ENCODE measurements at regions not wholly inside any gene's neighbourhood (a gene's known extent, or its start where the extent isn't known, plus 50 kb on each side); places are given as distances from the start of the nearest gene placed in this dataset.

DNA sequence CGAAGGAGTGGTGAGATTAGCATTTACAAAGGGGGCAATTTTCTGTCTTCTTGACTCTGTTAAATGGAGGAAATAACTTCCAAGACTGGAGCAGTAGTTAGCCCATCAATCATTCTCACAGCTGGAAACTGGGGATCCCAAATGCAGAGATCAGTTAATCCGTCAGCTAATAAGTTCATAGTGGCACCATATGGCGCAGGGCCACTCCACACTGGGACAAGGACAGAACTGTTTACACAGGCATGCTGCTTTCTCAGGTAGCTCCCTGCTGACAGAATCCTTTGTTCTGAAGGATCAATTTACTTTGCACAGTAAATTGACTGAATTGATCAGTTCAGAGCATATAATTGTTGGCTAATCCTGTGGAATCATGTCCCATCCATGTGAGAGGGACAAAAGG is 395.7 kb downstream of the TMEM161B start:
- no peak for DNase-seq (ENCODE audit: low spot score)

DNA sequence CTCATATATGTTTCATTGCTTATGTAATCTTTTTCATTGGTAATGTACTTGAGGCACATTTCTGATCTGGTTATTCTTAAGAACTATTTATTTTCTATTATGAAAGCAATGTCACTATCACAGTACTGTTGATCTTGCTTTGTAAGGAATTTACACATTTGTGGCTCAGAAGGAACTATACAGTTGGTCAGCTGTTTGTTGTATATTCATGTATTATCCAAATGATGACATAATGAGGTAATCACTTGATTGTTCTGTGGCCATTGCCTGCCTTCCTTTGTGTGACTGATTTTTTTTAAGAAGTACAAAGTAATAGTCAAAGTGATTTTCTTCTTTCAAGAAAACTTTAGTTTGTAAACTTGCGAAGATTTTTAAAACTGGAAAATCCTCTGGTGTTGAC is 399.9 kb downstream of the TMEM161B start:
- no peak for DNase-seq (ENCODE audit: low spot score)

DNA sequence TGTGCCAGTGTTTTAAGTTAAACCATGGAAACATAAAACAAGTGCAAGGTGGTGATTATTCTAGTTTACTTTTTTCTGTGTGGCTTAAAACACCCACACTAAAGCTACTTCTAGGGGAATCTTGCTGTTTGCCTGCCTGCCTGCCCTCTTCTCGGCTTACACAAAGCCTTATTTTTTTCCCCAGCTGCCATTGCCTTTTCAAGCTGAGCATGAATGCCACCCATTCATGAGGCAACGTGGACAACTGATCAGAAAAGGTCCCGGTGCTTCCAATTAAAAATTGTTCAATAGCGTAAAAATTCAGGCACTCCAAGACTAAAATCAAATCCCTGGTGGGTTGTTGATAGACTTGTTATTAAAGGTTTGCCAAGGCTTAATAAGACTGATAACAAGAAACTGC is 401.4 kb downstream of the TMEM161B start:
- DNase-seq (ENCODE audit: low spot score): no peak

DNA sequence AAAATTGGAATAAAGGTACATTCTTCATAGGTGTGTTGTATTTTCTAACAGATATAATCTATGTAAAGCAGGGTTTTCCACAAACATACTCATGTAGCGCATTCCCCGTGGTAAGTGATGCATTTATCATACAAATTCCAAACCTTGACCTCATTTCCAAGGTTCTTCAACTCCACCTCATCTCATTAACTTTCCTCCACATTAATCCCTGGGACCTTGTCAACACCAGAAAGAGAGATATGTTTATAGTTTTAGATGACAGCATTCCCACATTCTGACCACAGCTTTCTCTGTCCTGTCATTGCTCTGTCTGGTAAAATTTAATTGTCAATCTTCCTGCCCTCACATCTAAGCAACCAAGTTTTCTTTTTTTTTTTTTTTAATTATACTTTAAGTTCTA is 415.1 kb downstream of the TMEM161B start:
- no peak for DNase-seq (ENCODE audit: low spot score)

DNA sequence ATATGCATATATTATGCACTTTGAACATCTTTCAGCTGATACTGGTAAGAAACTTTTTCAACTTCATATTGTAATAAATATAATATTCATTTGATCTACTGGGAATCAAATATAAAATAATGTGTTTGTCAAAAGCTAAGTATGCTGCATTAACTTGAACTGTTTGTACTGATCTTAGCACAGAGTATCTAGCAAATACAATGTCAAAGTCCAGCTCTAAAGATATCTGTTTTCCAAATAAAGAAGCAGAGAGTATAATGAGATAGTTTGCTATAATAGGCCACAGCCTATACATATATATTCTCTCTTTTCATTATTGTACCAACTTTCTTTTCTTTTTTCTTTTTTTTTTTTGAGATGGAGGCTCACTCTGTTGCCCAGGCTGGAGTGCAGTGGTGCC is 417.0 kb downstream of the TMEM161B start:
- DNase-seq (ENCODE audit: low spot score): no peak

DNA sequence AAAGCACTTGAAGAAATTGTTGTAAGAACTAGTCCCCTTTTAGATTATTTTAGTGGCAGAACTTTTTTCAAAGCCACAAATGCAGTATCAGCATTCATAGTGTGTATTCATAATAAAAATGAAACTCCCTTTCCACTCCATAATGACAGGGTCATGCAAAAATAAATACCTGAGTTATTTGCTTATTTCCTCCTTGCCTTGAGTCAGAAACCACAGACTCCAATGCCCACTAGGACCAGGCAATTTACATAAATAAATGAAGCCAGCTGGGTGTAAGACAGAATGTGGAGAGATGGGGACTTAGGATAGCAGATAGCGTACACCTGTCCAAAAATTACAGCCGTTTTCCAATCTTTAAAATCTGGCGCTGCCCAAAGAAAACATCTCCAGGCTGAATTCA is 417.8 kb downstream of the TMEM161B start:
- no peak for DNase-seq (ENCODE audit: low spot score)

DNA sequence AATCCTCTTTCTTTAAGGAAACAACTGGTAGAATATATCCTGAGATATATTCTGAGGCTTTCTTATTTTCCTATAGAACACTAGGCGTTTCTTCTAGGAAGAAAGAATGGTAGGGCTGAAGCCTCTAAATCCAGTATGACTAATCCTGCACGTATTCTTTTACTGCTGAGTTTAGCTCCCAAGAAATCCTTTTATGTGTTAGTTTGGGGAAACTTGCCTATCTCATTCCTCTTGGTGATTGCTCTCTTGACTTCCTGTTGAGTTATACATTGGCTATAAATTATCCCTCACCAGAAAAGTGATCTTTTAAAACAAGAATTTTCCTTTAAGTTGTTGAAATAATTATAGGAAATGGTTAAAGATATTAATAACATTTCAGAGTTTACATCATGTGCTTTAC is 422.9 kb downstream of the TMEM161B start:
- no peak for DNase-seq (ENCODE audit: low spot score)

DNA sequence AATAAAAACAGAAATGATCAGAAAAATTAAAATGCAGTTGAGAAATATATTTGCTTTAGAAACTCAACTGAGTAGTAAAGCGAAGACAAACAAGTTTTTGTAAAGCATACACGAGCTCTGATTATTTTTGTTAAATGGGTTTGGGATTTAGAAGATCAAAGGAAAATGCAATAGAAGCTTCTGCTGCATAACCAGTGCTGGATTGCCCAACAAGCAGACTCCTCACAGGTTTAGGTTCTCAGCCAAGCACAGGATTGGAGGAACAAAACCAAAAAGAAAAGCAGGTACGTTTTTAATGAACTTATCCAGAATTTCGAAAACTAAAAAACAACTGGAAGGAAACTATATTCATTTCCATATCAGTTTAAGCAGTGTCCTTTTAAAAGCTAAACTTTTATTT is 423.8 kb downstream of the TMEM161B start:
- no peak for DNase-seq (ENCODE audit: low spot score)

DNA sequence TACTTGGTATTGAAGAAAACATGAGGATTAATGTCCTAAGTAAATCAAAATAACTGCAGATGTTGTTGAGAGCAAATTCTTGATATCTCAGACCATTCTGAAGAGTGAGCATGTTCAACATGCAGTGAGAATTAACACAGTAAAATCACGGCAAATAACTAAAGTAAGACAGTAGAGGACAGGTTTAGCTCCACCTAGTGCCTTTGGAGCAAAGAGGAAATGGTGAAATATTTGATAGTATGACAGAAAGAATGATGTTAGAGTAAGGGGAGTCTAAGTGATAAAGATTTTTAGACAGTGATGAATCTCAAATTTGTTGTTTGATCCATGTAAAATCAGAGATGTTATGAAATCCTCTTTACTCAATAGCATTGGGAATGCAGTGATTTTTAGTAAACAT is 424.2 kb downstream of the TMEM161B start:
- no peak for DNase-seq (ENCODE audit: low spot score)

DNA sequence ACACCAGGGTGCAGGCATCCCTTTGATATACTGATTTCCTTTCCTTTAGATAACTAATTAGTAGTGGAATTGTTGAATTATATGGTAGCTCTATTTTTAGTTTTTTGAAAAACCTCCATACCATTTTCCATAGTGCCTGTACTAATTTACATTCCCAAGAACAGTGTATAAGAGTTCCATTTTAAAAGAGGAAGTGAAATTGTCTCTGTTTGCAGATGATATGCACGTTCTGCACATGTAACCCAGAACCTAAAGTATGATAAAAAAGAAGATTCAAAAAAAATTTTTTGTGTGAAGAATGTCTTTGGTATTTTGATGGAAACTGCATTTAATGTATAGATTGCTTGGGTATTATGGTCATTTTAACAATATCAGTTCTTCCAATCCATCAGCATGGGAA is 424.0 kb upstream of the CCNH start:
- no peak for DNase-seq (ENCODE audit: low spot score)

DNA sequence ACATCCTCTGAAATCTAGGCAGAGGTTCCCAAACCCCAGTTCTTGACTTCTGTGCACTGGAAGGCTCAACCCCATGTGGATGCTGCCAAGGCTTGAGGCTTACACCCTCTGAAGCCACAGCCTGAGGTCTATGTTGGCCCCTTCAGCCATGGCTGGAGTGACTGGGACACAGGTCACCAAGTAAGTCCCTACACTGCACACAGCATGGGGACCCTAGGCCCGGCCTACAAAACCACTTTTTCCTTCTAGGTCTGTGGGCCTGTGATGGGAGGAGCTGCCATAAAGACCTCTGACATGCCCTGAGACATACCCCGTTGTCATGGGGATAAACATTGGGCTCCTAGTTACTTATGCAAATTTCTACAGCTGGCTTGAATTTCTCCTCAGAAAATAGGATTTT is 418.8 kb upstream of the CCNH start:
- DNase-seq (ENCODE audit: low spot score): no peak

DNA sequence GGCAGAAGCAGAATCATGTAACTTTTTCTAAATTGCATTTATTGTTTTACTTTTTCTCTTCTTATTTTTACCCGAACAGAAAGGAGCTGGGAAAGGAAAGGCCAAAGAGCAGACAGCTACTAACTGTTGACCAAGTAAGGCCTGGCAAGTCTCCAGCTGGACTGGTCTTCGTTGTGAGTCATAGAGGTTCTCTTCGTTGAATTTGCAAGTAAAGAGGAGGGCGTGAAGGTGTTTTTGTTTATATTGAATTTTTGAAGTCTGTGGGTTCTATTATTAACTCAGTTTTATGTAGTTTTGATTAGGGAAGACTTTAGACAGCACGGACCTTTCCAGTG is 416.5 kb upstream of the CCNH start:
- DNase-seq (ENCODE audit: low spot score): no peak

DNA sequence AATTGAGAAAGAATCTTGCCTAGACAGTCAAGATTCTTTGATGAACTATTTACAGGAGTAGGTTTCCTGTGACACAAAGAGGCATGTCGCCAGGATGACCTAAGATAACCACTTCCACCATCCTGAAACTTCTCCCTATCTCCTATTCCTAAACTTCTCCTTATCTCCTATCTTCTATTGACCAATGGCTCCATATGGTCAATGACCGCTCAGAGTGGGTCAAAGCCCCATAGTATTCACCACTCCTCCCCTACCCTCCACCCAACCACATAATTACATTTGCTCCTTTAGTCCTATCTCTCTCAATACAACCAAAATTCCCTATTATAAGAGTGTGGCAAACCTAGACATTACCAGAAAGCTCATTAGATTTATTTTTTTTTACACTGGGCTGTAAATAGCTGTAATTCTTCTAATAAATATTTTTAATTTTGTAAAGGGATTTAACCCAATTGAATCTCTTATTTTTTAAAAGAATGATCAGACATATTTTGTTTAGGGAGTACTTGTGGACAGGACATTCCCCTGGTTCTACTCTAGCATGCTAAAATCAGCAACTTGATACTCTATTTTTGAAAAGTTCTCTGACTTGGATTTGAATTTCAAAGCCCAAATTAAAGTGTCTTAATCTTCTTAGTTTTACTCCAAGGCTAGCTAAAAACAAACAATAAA is 416.0 kb upstream of the CCNH start:
- no peak for DNase-seq (ENCODE audit: low spot score)

DNA sequence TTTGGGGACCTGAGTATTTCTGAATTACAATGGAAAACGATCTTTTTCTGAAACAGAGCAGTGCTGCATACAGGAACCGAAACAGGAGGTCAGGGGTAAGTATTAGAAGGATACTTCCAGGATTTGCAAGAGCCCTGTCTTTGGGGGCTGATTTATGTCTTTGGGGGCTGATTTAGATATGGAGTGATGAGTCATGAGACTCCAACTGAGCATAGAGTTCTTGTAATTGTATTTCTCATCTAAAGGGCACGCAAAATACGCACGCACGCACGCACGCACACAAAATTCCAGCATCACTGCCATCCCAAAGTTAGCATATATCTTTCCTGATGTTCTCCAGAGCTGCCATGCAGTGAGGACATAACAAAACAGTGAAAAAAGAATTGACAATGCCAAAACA is 414.8 kb upstream of the CCNH start:
- DNase-seq (ENCODE audit: low spot score): no peak

DNA sequence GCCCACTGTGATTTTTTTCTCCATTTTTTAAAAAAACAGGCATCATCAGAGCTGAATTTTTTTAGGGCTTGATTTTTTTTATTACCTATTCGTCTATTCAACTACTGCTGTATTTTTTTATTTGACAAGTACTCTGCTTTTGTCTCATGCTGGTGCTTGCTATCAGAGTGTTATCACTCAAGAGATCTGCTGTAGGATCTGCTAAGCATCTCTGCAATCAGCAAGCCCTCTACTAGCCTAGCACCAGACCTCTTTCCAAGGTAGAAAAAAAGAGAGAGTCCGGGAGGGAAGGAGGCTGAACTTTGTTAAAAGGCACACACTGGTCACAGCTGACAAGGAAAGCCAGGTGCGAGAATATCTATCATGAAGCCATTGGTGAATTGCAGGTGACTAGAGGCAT is 413.8 kb upstream of the CCNH start:
- DNase-seq (ENCODE audit: low spot score): no peak

DNA sequence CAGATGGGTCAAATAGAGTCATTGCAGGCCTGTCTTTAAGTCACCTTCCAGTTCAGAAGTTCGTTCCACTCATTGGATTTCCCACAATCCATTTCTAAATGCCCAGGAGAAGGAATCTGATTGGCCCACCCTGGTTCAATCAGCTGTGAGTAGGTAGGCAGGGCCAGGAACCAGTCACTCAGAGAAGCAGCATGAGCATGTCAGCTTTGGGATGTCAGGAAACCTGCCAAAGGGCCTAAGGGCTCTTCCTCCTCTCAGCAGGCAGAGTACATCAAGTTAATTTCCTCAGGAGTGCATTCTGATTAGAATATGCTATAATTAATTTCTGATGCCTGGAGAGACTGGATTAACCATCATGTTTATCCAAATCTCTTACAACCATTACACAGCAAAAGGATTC is 412.9 kb upstream of the CCNH start:
- no peak for DNase-seq (ENCODE audit: low spot score)

DNA sequence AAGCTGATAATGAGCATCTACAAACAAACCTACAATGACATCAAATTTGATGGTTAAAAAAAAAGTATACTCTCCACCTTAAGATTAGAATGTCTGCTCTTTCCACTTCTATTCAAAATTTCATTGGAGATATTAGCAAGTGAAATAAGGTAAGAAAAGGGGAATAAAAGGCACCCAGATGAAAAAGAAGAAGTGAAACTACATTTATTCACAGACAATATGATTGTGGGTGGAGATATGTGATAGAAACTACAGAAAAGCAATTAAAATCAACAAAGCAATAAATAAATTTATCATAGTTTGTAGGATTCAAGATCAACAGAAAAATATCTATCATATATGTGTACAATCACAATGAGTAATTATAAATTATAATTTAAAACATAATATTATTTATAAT is 395.1 kb upstream of the CCNH start:
- DNase-seq (ENCODE audit: low spot score): no peak

DNA sequence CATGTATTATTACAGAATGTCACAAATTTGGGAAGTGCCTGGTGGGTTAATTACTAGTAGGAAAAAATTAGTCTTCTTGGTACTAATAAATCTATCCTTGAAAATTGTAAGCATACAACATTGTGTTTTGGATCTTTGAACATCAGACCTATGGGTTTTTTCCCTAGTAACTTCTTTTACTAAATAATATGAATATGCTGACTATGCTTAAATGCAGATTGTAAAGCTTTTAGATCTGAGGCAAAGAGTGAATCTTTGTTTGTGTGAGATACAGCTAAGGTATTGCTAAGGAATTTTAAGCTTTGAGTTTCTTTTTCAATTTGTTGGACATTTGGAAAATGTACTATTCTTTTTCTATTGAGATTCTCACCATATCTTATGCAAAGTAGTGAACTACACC is 390.6 kb upstream of the CCNH start:
- DNase-seq (ENCODE audit: low spot score): no peak

DNA sequence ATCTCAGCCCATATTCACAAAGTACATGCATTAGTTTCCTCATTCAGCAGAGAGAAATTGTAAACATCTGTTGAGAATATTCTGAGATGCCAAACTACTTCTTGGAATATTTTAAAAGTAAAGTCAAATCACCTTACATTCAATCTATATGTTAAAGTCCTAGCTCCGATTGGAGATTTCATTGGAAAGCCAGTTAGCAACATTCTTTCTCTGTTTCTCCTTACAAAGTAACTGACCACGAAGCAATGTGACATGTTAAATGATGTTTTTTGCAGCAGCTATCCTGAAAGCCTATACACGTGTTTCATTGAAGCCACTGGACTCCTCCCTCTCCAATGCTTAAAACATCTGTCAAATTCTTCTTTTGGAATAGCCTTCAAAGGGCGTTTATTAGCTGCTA is 379.1 kb upstream of the CCNH start:
- no peak for DNase-seq (ENCODE audit: low spot score)

DNA sequence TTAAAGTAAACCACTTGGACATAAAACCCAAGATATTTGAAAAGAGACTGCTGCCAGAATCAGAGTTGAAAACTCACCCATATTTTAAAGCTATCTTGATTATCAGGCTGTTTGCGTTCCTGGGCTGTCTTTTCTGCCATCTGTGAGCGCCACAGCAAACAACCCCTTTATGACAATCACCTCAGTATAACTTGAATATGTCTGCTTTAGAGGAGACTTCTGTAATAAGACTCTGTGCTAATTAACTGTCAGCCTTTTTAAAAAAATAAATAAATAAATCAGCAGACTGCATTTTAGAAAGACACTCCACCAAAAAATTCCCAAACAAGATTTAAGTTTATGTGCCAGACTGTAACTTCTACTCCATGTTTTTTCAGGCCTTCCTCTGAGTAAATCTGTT is 375.7 kb upstream of the CCNH start:
- DNase-seq (ENCODE audit: low spot score): no peak

DNA sequence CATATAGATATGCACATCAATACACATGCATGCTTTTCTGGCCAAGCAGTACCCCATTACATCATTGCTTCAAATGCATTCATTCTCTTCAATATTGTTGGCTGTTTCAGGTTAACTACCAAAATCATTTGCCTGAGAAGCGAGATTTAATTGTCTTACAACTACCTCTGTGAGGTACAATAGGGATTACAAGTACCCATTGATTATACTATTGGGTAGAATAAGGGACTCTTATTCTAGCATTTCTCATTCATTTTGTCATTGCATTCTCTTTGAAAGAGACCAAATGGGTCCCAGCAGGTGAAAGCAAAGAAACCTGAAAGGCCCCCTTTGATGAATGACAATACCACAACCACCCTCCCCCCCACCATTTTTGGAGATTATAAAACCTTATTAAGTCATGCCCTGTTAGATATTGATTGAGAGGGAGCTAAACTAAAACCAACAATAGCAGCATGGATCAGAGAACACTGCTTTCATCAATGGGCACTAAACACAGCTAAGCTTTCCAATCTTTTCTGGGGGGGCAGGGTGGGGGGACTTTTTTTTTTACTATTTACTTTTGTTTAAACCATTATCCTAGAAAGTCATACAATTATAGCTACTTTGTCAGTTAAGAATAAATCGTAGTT is 375.0 kb upstream of the CCNH start:
- DNase-seq (ENCODE audit: low spot score): no peak

DNA sequence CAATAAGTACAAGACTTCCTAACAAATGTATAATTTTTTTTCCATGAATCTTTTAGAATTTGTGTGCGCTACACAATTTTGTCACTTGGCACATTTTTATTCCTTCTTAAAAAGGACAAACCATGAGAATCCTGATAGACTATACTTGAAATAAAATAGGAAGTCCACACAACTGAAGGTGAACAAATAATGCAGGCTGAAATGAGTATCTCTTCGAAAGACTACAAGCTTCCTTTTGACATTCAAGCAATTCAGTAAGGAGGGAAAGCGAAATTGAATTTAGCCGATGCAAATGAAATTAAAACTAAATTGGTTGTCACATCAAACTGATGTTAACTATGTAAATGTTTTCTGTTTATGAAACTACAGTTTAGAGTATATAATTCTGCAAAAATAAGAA is 374.4 kb upstream of the CCNH start:
- DNase-seq (ENCODE audit: low spot score): no peak

DNA sequence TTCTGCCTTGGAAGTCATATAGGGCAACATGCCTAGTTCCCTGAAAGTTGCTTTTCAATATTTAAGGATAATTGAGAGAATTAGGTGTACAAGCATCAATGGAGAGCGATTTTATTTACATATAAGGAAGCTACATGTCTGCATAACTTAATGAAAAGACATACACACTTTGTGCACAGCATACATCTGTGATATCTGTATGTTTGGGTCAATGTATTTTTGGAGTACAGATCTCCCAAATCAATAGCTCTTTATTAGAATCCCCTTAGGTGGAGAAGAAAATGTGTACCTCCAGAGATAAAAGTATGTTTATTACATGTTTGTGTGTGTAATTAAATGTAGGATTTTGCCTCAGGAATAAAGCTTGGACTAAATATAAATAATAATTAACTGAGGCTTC is 373.7 kb upstream of the CCNH start:
- DNase-seq (ENCODE audit: low spot score): no peak

DNA sequence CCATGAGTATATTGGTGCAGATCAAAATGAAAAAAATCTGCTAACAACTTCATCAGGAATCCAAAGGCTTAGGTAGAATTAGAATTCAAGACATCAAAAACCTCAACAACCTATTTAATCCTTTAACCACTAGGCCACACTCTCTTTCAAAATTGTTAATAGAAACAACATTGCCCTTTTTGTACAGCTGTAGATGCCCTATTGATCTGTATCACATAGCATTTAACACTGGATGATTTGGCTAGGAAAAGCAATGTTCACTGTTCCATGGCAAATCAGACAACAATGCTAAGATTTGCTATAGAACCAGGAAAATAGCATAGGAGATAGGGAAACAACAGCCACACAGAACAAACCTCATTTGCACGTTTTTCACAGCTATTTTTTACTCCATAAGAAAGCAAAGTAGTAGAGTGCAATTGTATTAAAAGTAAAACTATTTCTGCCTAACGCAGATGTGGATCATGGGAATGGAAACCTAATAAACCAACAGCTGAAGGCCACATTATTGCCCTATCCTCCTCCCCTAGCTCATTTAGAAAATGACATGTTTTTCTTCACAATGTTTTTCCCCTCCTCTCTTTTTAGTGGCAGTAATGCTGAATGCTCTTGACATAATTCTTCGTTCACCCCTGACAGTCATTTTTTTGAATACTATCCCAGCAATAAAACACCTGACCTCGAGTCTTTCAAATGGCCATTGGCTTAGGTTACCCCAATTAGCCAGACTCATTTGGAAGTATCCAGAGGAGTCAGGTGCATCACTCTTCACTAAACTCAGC is 373.0 kb upstream of the CCNH start:
- no peak for DNase-seq (ENCODE audit: low spot score)
